ENCODE measurements at regions not wholly inside any gene's neighbourhood (a gene's known extent, or its start where the extent isn't known, plus 50 kb on each side); places are given as distances from the start of the nearest gene placed in this dataset.

DNA sequence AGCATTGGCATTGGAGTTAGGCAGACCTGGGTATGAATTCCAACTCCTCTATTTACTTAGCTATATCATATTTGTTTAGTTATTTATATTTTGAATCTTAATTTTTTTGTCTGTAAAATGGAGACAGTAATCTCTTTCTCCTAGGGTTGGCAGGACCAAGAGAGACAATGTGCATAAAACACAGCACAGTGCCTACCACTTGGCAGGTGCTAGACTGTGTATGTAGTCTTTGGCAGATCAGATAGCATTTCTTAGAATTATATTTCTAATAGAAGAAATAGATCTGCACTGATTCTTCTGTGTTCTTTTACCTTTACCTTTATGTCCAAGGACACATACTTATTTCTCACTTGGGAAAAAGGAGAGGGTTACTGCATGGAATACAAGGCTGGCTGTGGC, 177.2 kb downstream of the GIPC2 start:
- no peak for DNase-seq (ENCODE audit: low spot score)
- Histone ChIP-seq H3K36me3 (no peaks in the 10 kb centered on the region), H3K27me3 (replicated peaks; ENCODE audit: insufficient read depth) (no peaks in the 10 kb centered on the region), H3K4me3 (no peak overlapping the region), H3K4me1 (replicated peaks) (no peaks in the 10 kb centered on the region), H3K27ac (no peak overlapping the region), H3K9me3 (no peaks in the 10 kb centered on the region)
- TF ChIP-seq, protein P1, sequence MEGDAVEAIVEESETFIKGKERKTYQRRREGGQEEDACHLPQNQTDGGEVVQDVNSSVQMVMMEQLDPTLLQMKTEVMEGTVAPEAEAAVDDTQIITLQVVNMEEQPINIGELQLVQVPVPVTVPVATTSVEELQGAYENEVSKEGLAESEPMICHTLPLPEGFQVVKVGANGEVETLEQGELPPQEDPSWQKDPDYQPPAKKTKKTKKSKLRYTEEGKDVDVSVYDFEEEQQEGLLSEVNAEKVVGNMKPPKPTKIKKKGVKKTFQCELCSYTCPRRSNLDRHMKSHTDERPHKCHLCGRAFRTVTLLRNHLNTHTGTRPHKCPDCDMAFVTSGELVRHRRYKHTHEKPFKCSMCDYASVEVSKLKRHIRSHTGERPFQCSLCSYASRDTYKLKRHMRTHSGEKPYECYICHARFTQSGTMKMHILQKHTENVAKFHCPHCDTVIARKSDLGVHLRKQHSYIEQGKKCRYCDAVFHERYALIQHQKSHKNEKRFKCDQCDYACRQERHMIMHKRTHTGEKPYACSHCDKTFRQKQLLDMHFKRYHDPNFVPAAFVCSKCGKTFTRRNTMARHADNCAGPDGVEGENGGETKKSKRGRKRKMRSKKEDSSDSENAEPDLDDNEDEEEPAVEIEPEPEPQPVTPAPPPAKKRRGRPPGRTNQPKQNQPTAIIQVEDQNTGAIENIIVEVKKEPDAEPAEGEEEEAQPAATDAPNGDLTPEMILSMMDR (IDR thresholded peaks at IDR 0.05) = no peak
- TF ChIP-seq POLR2A (IDR thresholded peaks at IDR 0.05) = no peak
- no peak for TF ChIP-seq POLR2AphosphoS5 (IDR thresholded peaks at IDR 0.05)
- intact Hi-C loops (cut with DNase I) = no loop called here

DNA sequence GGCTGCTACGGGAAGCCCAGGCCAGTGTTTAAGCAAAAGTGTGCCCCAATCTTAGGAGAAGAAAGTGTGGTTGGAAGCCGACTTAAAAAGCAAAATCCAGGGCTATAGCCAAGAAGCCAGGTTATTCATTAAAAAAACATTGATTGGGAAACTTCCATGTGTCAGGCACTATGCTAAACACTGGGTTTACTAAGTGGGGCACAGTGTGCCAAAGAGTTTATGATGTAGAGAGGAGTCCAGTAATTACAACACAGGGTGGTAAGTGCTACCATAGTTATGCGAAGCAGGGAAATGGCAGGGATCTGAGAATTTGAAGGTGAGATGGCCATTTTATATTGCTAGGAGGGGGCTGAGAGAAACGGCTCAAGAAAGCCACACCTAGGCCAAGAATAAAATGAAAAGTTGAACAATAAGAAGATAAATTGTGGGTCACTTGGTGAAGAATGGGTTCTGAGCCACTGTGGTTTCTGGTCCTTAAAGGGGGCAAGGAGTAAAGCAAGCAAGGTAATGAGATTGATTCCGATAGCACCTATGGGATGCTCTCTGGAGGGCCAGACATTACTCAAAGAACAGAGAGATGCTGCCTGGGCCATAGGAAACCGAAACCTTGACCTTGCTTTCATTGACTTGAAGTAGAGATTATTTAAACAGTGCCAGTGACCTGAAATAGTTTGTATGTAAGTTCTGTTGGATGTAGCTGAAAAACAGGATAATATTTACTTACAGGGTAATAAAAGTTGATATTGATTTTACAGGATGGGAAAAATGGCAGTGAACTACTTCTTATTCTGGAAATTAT, 177.8 kb downstream of the GIPC2 start:
- TF ChIP-seq POLR2A (IDR thresholded peaks at IDR 0.05) (no peak), POLR2AphosphoS5 (IDR thresholded peaks at IDR 0.05) (no peak)
- TF ChIP-seq, protein P1 (IDR thresholded peaks at IDR 0.05) = no peak
- no peak overlapping the region for H3K4me3 ChIP-seq
- DNase-seq (ENCODE audit: low spot score) = no peak
- intact Hi-C loops (cut with DNase I) = no loop called here
- no peak overlapping the region for H3K27ac ChIP-seq
- no peaks in the 10 kb centered on the region for H3K9me3 ChIP-seq
- no peaks in the 10 kb centered on the region for H3K4me1 ChIP-seq (replicated peaks)
- no peaks in the 10 kb centered on the region for H3K36me3 ChIP-seq
- no peaks in the 10 kb centered on the region for H3K27me3 ChIP-seq (replicated peaks; ENCODE audit: insufficient read depth)
- WGBS = 84% methylated on average over 6 of the region's 6 CpGs

DNA sequence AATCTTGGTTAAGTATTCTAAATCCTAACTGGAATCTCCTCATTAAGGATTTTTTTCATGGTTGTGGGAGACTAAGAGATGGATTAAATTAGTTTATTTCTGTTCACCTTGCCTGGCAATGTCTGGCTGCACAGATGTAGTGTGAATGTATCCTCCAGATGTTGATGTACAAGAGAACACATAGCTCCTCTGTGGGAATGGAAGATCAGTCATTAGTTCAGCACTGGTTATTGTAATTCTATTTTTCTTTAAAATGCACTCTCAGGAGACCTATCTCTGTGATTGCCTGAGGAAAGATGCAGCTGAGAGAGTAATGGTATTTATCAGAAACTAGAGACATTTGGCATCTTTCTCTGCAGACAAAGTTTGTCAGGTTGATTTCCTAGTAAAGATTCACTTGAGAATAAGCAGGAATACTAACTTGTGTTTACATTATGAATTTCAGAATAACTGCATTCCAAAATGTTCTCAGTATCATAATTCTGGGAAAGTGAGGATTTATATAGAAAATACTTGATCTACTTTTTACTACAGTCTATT, 178.6 kb downstream of the GIPC2 start:
- no peaks in the 10 kb centered on the region for H3K9me3 ChIP-seq
- no peak overlapping the region for H3K4me3 ChIP-seq
- intact Hi-C loops (cut with DNase I) = no loop called here
- H3K36me3 ChIP-seq = no peaks in the 10 kb centered on the region
- no peaks in the 10 kb centered on the region for H3K4me1 ChIP-seq (replicated peaks)
- H3K27me3 ChIP-seq (replicated peaks; ENCODE audit: insufficient read depth) = no peaks in the 10 kb centered on the region
- no peak overlapping the region for H3K27ac ChIP-seq
- TF ChIP-seq, protein P1 (IDR thresholded peaks at IDR 0.05) = no peak
- TF ChIP-seq POLR2A (IDR thresholded peaks at IDR 0.05) (no peak), POLR2AphosphoS5 (IDR thresholded peaks at IDR 0.05) (no peak)
- DNase-seq (ENCODE audit: low spot score) = no peak

DNA sequence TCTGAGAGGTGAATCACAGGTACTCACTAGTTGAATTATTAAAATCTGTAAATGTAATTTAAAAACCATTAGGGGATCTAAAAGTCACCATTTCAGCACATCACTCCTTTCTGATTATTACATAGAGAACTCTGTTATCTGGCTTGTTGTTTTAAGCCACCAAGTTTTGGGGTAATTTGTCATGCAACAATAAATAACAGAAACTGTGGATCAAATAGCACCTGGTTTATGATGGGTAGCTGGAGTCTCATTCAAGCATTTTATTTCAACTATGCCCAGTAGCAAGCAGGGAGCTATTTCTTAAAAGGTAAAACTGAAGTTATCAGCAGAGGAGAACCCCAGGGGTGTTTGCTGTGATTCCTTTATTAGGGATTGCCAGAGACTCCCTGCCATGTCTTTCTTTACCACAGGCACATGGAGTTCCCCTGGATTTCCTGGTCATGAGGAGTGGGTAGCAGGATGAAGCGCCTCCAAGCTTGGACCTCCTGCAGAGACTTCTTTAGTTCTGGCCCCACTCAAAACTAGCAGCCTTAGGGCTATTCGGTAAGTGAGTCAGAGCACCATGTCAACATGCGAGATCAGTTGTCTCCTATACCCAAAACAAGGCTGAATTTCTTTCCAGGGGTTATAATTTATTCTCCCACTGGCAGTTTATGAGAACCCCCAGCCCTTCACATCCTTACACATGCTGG, 179.2 kb downstream of the GIPC2 start:
- H3K27me3 ChIP-seq (replicated peaks; ENCODE audit: insufficient read depth) = no peaks in the 10 kb centered on the region
- no peaks in the 10 kb centered on the region for H3K36me3 ChIP-seq
- no peaks in the 10 kb centered on the region for H3K4me1 ChIP-seq (replicated peaks)
- H3K4me3 ChIP-seq = no peak overlapping the region
- no peak for DNase-seq (ENCODE audit: low spot score)
- 37% methylated on average over 3 of the region's 3 CpGs for WGBS
- H3K9me3 ChIP-seq = no peaks in the 10 kb centered on the region
- TF ChIP-seq POLR2A (IDR thresholded peaks at IDR 0.05) = no peak
- TF ChIP-seq, protein P1 (IDR thresholded peaks at IDR 0.05) = no peak
- no peak for TF ChIP-seq POLR2AphosphoS5 (IDR thresholded peaks at IDR 0.05)
- intact Hi-C loops (cut with DNase I) = no loop called here
- no peak overlapping the region for H3K27ac ChIP-seq

All from prostate gland (tissue), 2 donors.